ENCODE measurements at regions not wholly inside any gene's neighbourhood (a gene's known extent, or its start where the extent isn't known, plus 50 kb on each side); places are given as distances from the start of the nearest gene placed in this dataset.

- no peak overlapping the region for H3K4me3 ChIP-seq (ENCODE audit: low read depth, low read length)
- TF ChIP-seq CTCF (conservative IDR thresholded peaks at IDR 0.05; ENCODE audit: low read depth, low read length) = no peak
- DNase-seq (ENCODE audit: low read depth) = no peak
These were observed 190.7 kb downstream of the TENT4A start for GRCh38 chr5:6903934-6904333.

GRCh38 chr5:6904860-6905259 lies 191.6 kb downstream of the TENT4A start:
- TF ChIP-seq CTCF (conservative IDR thresholded peaks at IDR 0.05; ENCODE audit: low read depth, low read length) = no peak
- DNase-seq (ENCODE audit: low read depth) = no peak
- no peak overlapping the region for H3K4me3 ChIP-seq (ENCODE audit: low read depth, low read length)

- no peak overlapping the region for H3K4me3 ChIP-seq (ENCODE audit: low read depth, low read length)
- no peak for TF ChIP-seq CTCF (conservative IDR thresholded peaks at IDR 0.05; ENCODE audit: low read depth, low read length)
- DNase-seq (ENCODE audit: low read depth) = no peak
These were observed 192.2 kb downstream of the TENT4A start for GRCh38 chr5:6905423-6905822.

GRCh38 chr5:6905883-6906282 lies 192.7 kb downstream of the TENT4A start:
- DNase-seq (ENCODE audit: low read depth) = no peak
- H3K4me3 ChIP-seq (ENCODE audit: low read depth, low read length) = no peak overlapping the region
- TF ChIP-seq CTCF (conservative IDR thresholded peaks at IDR 0.05; ENCODE audit: low read depth, low read length) = no peak

GRCh38 chr5:6907320-6907918 lies 194.2 kb downstream of the TENT4A start:
- no peak for DNase-seq (ENCODE audit: low read depth)
- no peak overlapping the region for H3K4me3 ChIP-seq (ENCODE audit: low read depth, low read length)
- no peak for TF ChIP-seq CTCF (conservative IDR thresholded peaks at IDR 0.05; ENCODE audit: low read depth, low read length)

- H3K4me3 ChIP-seq (ENCODE audit: low read depth, low read length) = no peak overlapping the region
- no peak for DNase-seq (ENCODE audit: low read depth)
- TF ChIP-seq CTCF (conservative IDR thresholded peaks at IDR 0.05; ENCODE audit: low read depth, low read length) = no peak
These were observed 196.7 kb downstream of the TENT4A start for GRCh38 chr5:6909901-6910300.

DNA sequence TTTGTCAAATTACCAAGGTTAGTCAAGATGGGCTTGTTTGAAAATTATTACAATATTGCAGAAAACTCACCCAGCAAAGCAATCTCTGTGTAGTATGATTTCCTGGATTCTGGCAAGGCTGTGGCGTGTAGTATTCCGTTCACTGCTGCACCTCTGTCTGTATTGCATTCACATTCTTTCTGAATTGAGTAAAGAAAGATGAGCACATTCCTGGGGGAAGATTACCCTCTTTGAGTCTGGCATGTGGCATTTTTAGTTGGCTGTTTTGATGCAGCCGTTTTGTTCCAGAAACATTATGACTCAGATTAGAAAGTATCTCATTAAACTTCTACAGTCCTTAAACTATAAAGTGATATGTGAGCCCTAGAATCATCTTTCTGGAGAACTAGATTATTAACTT lies 197.7 kb downstream of the TENT4A start:
- H3K4me3 ChIP-seq (ENCODE audit: low read depth, low read length) = no peak overlapping the region
- DNase-seq (ENCODE audit: low read depth) = no peak
- no peak for TF ChIP-seq CTCF (conservative IDR thresholded peaks at IDR 0.05; ENCODE audit: low read depth, low read length)

Measured in choroid plexus epithelial cell (primary cell).